Tibial artery (tissue), 4 donors: ENCODE measurements at regions not wholly inside any gene's neighbourhood (a gene's known extent, or its start where the extent isn't known, plus 50 kb on each side); places are given as distances from the start of the nearest gene placed in this dataset.

Experiments
- DNase-seq, 2 donors: peaks; one replicate each; pipeline ENCODE4 v3.0.0-alpha.2; 2019
- H3K27ac ChIP-seq, 2 donors: fragments of 200-600 bp; sonication (generic) in 1 of 2; 1 replicate in 1 of 2; 2 replicates in 1 of 2; pipeline ENCODE4 v1.5.1; 2018 to 2019; ENCODE audit warnings: mild to moderate bottlenecking in 1 of 2
- H3K27me3 ChIP-seq, 2 donors: fragments of 200-600 bp; sonication (generic) in 1 of 2; one replicate each; pipeline versions ENCODE4 v1.5.1 to v1.6.0; 2016 to 2019
- H3K36me3 ChIP-seq, 3 donors: fragments of 200-600 bp; sonication (generic) in 2 of 3; one replicate each; pipeline ENCODE4 v1.5.1; 2016 to 2019; ENCODE audit warnings: mild to moderate bottlenecking in 2 of 3
- H3K4me1 ChIP-seq, 4 donors: fragments of 200-600 bp; sonication (generic) in 2 of 4; 1 replicate in 3 of 4; 2 replicates in 1 of 4; pipeline ENCODE4 v1.5.1; 2016 to 2019
- H3K4me3 ChIP-seq, 2 donors: fragments of 200-600 bp; sonication (generic) in 1 of 2; 1 replicate in 1 of 2; 2 replicates in 1 of 2; pipeline ENCODE4 v1.5.1; 2018 to 2019; ENCODE audit warnings: mild to moderate bottlenecking in 2 of 2
- H3K9me3 ChIP-seq, 3 donors: fragments of 200-600 bp; sonication (generic) in 1 of 3; one replicate each; pipeline ENCODE4 v1.5.1; 2016 to 2019
- intact Hi-C: fragments of 100-400 bp; cut with DNase I; formaldehyde crosslinking; loops from one replicate; pipeline ENCODE4 v1.15.0; 2023; ENCODE audit warnings: low total_unique reads
- TF ChIP-seq, protein P1 (sequence below), 2 experiments: fragments of 200-600 bp in 1 of 2; fragments of 450-650 bp in 1 of 2; IDR thresholded peaks; one replicate each; pipeline ENCODE4 v1.5.1; 2017 to 2019; ENCODE audit warnings: antibody characterized with exemption in 2 of 2, mild to moderate bottlenecking in 1 of 2, moderate library complexity in 1 of 2

DNA sequence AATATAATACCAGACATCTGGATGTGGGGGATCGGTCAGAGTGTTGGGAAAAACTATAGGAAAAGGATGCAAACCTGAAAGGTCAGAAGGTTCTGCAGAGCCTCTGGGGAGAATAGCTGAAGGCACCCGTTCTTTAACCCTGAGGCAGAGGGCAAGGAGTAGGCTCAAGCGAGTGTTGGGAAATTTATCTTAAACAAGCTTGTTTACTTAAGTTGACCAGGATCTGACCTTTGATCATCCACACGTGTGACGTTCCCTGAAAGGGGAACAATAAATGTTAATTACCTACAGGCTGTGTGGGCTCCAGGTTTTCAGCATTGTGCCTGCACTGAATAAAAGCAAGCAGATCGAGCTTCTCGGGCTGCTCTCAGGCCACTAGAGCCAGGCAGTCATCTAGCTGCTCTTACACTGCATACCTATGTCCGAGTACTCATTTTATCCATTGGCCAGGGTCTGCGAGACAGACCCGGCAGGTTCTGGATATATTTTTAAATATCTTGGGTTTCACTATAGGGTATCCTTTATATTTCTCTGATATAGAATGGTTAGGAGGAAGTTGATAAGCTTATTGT is 400.6 kb upstream of the CHST9 start:
- no peak for DNase-seq
- intact Hi-C loops: no loop called here
- no peak overlapping the region for H3K27ac ChIP-seq
- no peaks in the 10 kb centered on the region for H3K36me3 ChIP-seq
- no peaks in the 10 kb centered on the region for H3K27me3 ChIP-seq
- peaks cover 0 to 5% (median 0%) of the 10 kb centered on the region in 3 donors for H3K9me3 ChIP-seq
- no peak overlapping the region for H3K4me3 ChIP-seq
- H3K4me1 ChIP-seq: no peaks in the 10 kb centered on the region
- TF ChIP-seq, protein P1, sequence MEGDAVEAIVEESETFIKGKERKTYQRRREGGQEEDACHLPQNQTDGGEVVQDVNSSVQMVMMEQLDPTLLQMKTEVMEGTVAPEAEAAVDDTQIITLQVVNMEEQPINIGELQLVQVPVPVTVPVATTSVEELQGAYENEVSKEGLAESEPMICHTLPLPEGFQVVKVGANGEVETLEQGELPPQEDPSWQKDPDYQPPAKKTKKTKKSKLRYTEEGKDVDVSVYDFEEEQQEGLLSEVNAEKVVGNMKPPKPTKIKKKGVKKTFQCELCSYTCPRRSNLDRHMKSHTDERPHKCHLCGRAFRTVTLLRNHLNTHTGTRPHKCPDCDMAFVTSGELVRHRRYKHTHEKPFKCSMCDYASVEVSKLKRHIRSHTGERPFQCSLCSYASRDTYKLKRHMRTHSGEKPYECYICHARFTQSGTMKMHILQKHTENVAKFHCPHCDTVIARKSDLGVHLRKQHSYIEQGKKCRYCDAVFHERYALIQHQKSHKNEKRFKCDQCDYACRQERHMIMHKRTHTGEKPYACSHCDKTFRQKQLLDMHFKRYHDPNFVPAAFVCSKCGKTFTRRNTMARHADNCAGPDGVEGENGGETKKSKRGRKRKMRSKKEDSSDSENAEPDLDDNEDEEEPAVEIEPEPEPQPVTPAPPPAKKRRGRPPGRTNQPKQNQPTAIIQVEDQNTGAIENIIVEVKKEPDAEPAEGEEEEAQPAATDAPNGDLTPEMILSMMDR (IDR thresholded peaks at IDR 0.05): no peak

DNA sequence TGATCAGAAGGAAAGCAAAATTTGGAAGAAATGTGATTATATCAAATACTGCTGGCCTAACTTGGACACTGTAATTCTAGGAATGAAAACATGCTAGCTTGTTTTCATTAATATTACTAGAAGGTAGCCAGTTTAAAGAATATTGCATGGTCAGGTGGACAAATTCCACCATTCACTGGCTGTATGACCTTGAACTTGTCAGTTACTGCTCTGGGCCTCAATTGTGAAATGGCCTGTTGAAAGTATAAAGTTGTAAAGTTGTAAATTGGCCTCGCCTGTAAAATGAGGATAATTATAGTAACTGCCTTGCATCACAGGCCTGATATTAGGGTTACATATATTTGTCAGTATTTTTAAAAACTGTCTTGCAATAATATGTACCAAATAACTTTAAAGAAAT is 398.4 kb upstream of the CHST9 start:
- H3K27me3 ChIP-seq: no peaks in the 10 kb centered on the region
- TF ChIP-seq, protein P1 (IDR thresholded peaks at IDR 0.05): no peak
- H3K4me1 ChIP-seq: no peaks in the 10 kb centered on the region
- DNase-seq: no peak
- H3K4me3 ChIP-seq: no peak overlapping the region
- H3K27ac ChIP-seq: no peak overlapping the region
- intact Hi-C loops: no loop called here
- peaks cover 0 to 5% (median 0%) of the 10 kb centered on the region in 3 donors for H3K9me3 ChIP-seq
- no peaks in the 10 kb centered on the region for H3K36me3 ChIP-seq

DNA sequence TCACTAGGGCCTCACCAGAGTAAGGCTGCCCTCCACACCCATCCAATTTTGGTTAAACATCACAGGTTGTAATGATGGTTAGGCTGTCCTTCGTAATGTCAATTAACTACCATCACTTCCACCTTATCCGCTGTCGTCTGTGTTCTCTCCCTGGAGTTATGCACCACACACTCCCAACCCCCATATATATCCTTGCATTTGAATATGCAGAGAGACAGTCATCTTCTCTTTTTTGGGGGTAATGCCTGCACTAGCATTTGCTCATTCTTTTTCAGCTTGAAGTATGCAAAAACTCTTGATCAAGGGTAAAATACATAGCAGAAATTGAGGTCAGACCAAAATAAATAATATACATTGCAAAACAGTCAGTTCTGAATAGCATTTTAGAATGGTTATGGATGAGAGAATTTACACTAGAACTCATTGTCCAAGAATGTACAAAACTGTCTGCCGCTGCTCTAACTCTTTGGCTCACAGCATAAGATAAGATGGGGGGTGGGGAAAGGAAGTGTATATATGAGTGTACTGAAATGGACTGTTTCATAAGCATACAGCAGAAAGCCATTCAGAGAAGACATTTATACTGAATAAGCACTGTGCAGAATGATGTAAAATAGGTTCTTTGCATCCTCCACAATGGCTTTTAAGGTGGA is 397.8 kb upstream of the CHST9 start:
- intact Hi-C loops: no loop called here
- Histone ChIP-seq H3K9me3 (peaks cover 0 to 5% (median 0%) of the 10 kb centered on the region in 3 donors), H3K36me3 (no peaks in the 10 kb centered on the region), H3K27ac (no peak overlapping the region), H3K4me1 (no peaks in the 10 kb centered on the region), H3K27me3 (no peaks in the 10 kb centered on the region), H3K4me3 (no peak overlapping the region)
- no peak for DNase-seq
- TF ChIP-seq, protein P1 (IDR thresholded peaks at IDR 0.05): no peak

DNA sequence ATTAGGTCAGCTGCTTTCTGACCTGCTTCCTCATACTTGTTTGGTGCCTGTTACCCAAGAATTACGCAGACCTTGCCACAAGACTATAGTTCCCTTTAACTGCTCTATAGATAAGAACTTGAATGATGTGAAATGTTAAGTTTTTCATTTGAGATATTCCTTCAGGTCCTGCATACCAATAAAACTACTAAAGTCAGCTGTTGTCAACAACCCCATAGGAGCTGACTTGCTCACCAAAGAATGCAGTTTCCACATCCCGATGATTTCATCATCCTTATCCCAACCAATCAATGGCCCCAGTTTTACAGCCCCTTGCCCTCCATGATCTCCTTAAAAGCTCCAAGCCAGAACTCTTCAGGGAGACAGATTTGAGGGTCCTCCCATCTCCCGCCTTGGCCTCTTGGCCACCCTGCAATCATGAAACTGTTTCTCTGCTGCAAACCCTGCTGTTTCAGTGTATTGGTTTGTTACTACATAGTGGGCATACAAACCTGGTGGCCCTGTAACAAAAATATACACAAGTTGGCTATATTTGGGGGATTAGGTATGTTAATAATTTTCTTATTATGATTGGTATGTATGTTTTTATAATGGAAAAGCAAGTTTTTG is 396.3 kb upstream of the CHST9 start:
- intact Hi-C loops: no loop called here
- TF ChIP-seq, protein P1 (IDR thresholded peaks at IDR 0.05): no peak
- no peak for DNase-seq
- H3K27ac ChIP-seq: no peak overlapping the region
- no peaks in the 10 kb centered on the region for H3K27me3 ChIP-seq
- H3K36me3 ChIP-seq: no peaks in the 10 kb centered on the region
- peaks cover 0 to 5% (median 0%) of the 10 kb centered on the region in 3 donors for H3K9me3 ChIP-seq
- no peak overlapping the region for H3K4me3 ChIP-seq
- H3K4me1 ChIP-seq: no peaks in the 10 kb centered on the region

DNA sequence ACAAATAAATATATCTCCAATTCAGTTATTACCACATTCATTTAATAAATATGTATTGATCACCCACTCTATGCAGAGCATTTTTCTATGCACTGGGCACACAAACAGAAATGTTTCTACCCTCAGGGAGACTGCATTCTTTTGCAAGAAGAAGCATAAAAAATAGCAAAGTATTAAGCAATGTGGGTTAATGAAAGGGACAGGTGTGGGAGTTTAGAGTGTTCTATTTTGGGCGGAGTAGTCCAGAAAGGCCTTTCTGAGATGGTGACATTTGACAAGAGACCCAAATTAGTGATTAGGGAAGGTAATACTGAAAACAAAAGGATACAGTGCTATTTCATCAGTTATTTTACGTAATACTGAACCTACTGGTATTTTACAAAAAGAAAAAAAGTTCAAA is 394.3 kb upstream of the CHST9 start:
- Histone ChIP-seq H3K9me3 (peaks cover 0 to 5% (median 0%) of the 10 kb centered on the region in 3 donors), H3K4me1 (no peaks in the 10 kb centered on the region), H3K4me3 (no peak overlapping the region), H3K27me3 (no peaks in the 10 kb centered on the region), H3K36me3 (no peaks in the 10 kb centered on the region), H3K27ac (no peak overlapping the region)
- no peak for DNase-seq
- intact Hi-C loops: no loop called here
- TF ChIP-seq, protein P1 (IDR thresholded peaks at IDR 0.05): no peak
